Activated T-cell treated with anti-CD3 and anti-CD28 coated beads, Interleukin-2, amount 50 U/mL, for 24 hours (primary cell): ENCODE measurements at regions not wholly inside any gene's neighbourhood (a gene's known extent, or its start where the extent isn't known, plus 50 kb on each side); places are given as distances from the start of the nearest gene placed in this dataset.
"Not testable (repeated sequence)": the region's sequence is repeated elsewhere in the genome, so short reads cannot be mapped to it uniquely, and the experiment has no call there.

Experiments used
- DNase-seq: peaks from one replicate; pipeline ENCODE4 v3.0.0-alpha.2; 2020
- H3K27ac Mint-ChIP-seq: 2 replicates; pipeline ENCODE4 v1.8.0; 2020; ENCODE audit warnings: mild to moderate bottlenecking, mixed read lengths
- H3K27me3 Mint-ChIP-seq: 2 replicates; pipeline ENCODE4 v1.8.0; 2020; ENCODE audit warnings: mixed read lengths
- H3K36me3 Mint-ChIP-seq: 2 replicates; pipeline ENCODE4 v1.8.0; 2020; ENCODE audit warnings: low read depth, mixed read lengths
- H3K4me1 Mint-ChIP-seq: 2 replicates; pipeline ENCODE4 v1.8.0; 2020; ENCODE audit warnings: low read depth, mixed read lengths
- H3K4me3 Mint-ChIP-seq: 2 replicates; pipeline ENCODE4 v1.8.0; 2020; ENCODE audit warnings: mild to moderate bottlenecking, moderate library complexity, mixed read lengths
- H3K9me3 Mint-ChIP-seq: 2 replicates; pipeline ENCODE4 v1.8.0; 2020; ENCODE audit warnings: mixed read lengths

DNA sequence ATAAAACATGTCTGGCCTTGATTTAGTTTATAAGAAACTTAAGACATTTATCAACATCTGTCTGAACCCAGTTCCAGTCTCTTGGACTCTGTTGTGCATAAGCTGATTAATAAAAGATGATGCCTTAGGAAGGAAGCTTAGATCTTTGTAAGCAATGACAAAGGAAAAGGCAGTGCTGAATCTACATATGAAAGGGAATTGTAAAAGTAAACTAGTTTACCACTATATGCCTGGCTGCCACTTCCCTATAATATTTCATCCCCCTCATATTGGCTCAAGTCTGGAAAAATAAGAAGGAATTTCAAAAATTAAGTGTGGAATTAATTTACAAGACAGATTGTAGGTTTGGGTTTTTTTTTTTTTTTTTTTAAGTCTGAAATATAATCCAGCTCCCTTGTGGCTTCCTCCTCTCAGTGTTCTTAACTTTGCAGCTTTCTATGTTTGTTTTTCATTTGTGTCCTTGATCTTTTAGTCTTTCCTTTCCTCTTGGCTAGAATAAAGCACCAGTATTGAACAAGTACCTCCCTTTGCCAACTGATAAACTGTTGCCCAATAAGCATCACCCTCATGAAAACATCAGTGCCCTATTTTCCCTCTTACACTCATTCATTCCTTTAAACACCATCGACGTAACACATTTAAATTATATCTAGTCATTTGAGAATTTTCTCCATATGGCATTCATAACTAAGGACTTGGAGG, 146.7 kb upstream of the TBX18 start:
- no peaks in the 10 kb centered on the region for H3K9me3 Mint-ChIP-seq
- DNase-seq: no peak
- H3K27ac Mint-ChIP-seq: no peak overlapping the region
- no peaks in the 10 kb centered on the region for H3K36me3 Mint-ChIP-seq
- no peak overlapping the region for H3K4me3 Mint-ChIP-seq
- no peaks in the 10 kb centered on the region for H3K27me3 Mint-ChIP-seq
- no peaks in the 10 kb centered on the region for H3K4me1 Mint-ChIP-seq

DNA sequence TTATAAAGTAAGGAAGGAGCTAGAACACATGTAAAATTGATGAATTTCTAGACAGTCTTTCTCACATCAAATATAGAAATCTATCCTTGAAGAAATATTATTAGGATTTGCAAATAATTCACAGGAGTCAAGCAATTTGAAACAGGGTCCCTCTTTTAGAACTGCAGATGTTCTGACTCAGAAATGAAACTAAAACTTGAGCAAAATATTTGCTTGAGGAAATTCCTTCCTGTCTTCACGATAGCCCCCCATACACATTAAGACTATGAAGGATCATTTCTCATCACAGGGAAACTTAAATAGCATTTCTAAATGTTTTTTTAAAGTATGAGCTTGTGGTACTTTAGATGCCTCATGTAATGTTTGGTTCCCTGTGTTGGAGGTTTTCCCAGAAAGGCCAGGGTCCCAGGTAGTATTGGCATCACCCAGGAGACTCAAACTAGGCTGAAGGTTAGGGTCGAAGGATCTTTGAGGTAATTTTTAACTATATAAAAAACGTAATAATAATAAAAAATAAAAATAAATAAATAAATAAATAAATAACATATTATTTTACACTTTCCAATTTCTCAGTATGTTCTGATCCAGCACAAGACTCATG, 144.0 kb upstream of the TBX18 start:
- no peak overlapping the region for H3K4me3 Mint-ChIP-seq
- no peaks in the 10 kb centered on the region for H3K27me3 Mint-ChIP-seq
- no peaks in the 10 kb centered on the region for H3K4me1 Mint-ChIP-seq
- H3K36me3 Mint-ChIP-seq: no peaks in the 10 kb centered on the region
- H3K27ac Mint-ChIP-seq: no peak overlapping the region
- H3K9me3 Mint-ChIP-seq: no peaks in the 10 kb centered on the region
- no peak for DNase-seq

DNA sequence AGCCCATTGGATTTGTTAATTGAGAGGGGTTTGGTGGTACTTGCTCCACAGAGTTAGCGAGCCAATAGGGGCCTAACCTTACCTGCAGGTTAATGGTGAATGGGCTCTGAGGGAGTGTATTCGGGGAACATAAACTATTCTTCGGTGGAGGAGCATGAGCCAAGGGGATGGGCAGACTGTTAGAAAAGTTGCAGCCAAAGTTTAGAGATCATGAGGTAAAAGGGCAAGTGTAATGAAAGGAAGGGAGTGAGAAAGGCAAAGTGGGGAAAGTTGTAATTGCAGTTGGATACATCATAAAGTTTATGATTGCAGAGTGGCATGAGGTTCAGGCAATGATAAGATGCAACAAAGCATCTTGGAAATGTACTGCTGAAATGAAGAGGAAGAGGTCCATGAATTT, 142.1 kb upstream of the TBX18 start:
- Mint-ChIP-seq H3K27ac (no peak overlapping the region), H3K27me3 (no peaks in the 10 kb centered on the region), H3K36me3 (no peaks in the 10 kb centered on the region), H3K4me3 (no peak overlapping the region), H3K4me1 (no peaks in the 10 kb centered on the region), H3K9me3 (no peaks in the 10 kb centered on the region)
- DNase-seq: no peak

DNA sequence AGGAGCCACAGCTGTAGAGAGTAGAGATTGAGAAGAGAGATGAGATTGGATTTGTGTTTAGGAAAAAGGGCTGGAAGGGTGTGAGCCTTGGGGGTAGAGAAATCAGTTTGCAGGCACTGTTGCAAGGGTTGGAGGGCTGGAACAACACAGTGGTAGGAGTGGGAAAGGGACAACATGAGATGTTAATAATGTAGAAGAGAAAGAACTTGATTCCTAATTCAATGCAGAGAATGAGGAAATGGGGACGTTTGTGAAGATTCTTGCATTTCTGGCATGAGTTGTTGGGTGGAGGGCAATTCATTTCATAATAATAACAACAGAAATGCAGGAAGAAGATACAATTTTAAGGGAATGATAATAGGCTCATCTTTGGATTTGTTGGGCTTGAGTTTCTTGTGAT, 141.4 kb upstream of the TBX18 start:
- DNase-seq: no peak
- H3K4me3 Mint-ChIP-seq: no peak overlapping the region
- H3K4me1 Mint-ChIP-seq: no peaks in the 10 kb centered on the region
- H3K27me3 Mint-ChIP-seq: no peaks in the 10 kb centered on the region
- H3K9me3 Mint-ChIP-seq: no peaks in the 10 kb centered on the region
- no peaks in the 10 kb centered on the region for H3K36me3 Mint-ChIP-seq
- no peak overlapping the region for H3K27ac Mint-ChIP-seq

DNA sequence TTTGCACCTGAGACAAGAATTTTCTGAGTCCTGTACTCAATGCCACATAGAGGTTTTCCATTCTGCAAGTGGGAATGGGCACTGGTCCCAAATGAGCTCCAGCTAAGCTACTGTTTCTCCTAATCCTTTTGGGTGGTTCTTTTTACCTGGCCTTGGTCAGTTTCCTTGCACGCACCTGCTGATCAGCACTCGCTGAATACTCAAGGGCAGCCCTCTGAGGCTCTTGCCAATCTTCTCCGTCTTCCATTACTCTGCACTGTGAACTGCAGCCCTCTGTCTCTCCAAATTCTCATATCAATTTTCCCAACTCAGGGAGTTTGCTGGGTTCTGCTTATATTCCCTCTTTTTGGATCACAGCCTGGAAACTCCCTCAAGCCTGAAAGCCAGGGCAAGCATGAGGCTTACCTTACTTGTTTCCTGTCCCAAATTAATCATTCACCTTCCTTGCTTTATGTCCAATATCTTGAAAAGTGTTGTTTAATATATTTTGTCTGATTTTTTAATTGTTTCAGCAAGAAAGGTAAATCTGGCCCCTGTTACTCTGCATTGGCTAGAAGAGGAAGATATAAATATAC, 138.0 kb upstream of the TBX18 start:
- H3K4me1 Mint-ChIP-seq: no peaks in the 10 kb centered on the region
- H3K27me3 Mint-ChIP-seq: no peaks in the 10 kb centered on the region
- H3K9me3 Mint-ChIP-seq: peaks cover 2% of the 10 kb centered on the region
- DNase-seq: no peak
- no peak overlapping the region for H3K27ac Mint-ChIP-seq
- no peaks in the 10 kb centered on the region for H3K36me3 Mint-ChIP-seq
- H3K4me3 Mint-ChIP-seq: no peak overlapping the region

DNA sequence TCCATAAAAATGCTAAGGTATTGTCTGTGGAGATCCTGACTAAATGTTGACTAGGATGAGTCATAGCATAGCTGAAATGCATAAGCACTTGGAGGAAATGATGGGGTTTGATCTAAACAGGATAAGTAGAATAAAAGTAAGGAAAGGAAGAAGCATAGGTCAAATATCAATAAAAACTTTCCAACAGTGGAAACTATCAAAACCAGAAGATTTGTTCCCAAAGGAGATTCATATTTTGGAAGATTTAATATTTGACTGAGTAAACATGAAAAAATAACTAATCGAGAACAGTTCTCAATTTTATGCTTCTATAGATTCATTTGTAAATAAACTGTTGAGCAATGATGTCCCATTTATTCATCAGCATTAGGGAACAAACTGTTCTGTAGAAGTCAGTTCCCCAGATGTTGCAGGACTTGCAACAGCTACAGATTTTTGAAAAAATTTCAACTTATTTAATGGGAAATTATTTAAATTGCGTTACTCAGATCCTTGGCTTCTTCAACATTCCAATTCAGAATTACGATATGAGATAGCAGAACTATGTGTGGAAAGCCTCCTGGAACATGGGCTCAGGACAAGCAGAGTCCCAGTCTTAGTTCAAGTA, 133.7 kb upstream of the TBX18 start:
- Mint-ChIP-seq H3K27me3 (no peaks in the 10 kb centered on the region), H3K27ac (no peak overlapping the region)

DNA sequence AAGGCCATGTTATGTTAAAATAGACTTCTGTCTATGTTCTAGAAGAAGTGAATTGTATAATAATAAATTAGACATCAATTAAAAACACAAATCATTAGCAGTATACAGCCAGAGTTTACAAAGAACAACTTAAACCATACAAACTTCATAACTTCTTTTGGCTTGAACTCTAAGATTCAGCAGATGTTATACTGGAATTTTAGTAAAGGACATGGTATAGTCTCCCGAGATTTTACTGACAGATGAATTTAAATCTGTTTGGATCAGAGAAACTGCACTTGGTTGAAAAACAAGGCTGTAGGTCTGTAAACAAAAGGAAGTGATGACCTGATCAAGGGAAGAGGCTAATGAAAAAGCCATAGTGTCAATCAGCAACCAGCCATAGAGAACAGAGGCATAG, 132.6 kb upstream of the TBX18 start:
- no peaks in the 10 kb centered on the region for H3K36me3 Mint-ChIP-seq
- H3K4me3 Mint-ChIP-seq: no peak overlapping the region
- peaks cover 2% of the 10 kb centered on the region for H3K9me3 Mint-ChIP-seq
- H3K27ac Mint-ChIP-seq: no peak overlapping the region
- no peaks in the 10 kb centered on the region for H3K4me1 Mint-ChIP-seq
- no peak for DNase-seq
- no peaks in the 10 kb centered on the region for H3K27me3 Mint-ChIP-seq

More for the DNA sequence above, 133.7 kb upstream of the TBX18 start:
- Mint-ChIP-seq H3K4me3 (no peak overlapping the region), H3K9me3 (peaks cover 2% of the 10 kb centered on the region), H3K36me3 (no peaks in the 10 kb centered on the region), H3K4me1 (no peaks in the 10 kb centered on the region)
- no peak for DNase-seq

DNA sequence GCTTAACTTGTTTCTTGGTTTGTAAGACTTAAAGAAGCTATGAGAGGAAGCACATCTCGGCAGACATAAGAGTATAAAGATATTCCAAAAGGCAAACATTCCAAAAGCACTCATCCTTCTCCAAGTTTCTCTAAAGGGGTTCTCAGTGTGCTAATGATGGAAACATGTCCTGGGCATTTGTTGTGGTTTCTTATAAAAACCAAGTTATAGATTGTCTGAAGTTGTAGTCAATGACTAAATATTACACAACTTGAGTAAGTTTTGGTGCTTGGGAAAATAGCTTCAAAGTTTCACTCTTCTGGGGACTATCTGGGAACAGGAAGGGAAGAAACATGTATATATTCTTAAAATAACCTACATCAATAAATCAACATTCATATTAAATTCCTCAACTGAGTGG, 128.3 kb upstream of the TBX18 start:
- Mint-ChIP-seq H3K4me3 (no peak overlapping the region), H3K9me3 (no peaks in the 10 kb centered on the region), H3K27me3 (no peaks in the 10 kb centered on the region), H3K4me1 (no peaks in the 10 kb centered on the region), H3K36me3 (no peaks in the 10 kb centered on the region), H3K27ac (no peak overlapping the region)
- DNase-seq: no peak

DNA sequence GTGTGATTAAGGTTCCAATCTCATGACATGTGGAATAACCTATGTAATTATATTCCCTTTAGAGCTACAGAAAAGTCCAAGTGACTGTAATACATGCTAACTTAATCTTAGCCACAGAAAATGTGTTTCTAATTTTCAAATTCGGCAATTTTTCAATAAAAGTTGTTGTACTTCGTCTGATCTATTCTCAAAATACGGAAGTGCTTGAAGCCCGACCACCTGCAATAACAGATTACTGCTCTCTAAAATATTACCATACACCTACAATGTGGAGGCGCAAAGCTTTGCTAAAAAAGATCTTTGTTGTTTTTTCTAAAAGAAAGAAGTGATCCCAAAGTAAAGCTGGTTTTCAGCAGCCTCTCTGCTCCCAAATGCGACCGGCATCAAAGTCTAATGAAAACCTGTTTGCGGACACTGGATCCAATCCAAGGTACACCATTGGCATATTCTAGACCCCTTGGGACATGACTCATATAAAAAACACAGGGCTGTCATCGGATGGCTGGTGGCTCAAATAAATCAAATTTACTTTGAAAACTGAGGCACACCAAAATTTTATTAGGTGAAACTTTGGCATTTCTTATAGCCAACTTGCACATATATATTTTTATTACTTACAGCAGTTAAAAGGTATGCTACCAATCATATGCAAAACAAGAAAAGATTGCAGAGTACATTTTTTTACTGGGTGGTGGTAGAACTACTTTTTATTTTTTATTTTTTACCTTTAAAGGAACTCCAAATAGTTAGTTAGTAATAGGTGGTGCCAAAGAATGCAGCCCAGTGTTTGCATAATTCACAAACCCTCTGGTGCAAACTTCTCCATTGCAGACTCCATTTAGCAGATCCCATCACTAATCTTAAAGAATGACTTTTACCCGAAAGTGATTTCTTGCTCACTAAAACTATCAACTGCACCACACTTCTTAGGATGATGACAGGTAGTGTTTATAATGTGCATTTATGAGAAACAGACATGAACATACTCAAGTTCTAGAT, 118.7 kb upstream of the TBX18 start:
- Mint-ChIP-seq H3K9me3 (no peaks in the 10 kb centered on the region), H3K27me3 (no peaks in the 10 kb centered on the region), H3K4me1 (no peaks in the 10 kb centered on the region), H3K4me3 (no peak overlapping the region), H3K36me3 (no peaks in the 10 kb centered on the region), H3K27ac (no peak overlapping the region)
- no peak for DNase-seq

DNA sequence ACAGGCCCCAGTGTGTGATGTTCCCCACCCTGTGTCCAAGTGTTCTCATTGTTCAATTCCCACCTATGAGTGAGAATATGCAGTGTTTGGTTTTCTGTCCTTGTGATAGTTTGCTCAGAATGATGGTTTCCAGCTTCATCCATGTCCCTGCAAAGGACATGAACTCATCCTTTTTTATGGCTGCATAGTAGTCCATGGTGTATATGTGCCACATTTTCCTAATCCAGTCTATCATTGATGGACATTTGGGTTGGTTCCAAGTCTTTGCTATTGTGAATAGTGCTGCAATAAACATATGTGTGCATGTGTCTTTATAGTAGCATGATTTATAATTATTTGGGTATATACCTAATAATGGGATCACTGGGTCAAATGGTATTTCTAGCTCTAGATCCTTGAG, 115.0 kb upstream of the TBX18 start:
- not testable (repeated sequence) for H3K4me1 Mint-ChIP-seq, H3K9me3 Mint-ChIP-seq, H3K36me3 Mint-ChIP-seq, DNase-seq, H3K27me3 Mint-ChIP-seq, H3K27ac Mint-ChIP-seq, H3K4me3 Mint-ChIP-seq

DNA sequence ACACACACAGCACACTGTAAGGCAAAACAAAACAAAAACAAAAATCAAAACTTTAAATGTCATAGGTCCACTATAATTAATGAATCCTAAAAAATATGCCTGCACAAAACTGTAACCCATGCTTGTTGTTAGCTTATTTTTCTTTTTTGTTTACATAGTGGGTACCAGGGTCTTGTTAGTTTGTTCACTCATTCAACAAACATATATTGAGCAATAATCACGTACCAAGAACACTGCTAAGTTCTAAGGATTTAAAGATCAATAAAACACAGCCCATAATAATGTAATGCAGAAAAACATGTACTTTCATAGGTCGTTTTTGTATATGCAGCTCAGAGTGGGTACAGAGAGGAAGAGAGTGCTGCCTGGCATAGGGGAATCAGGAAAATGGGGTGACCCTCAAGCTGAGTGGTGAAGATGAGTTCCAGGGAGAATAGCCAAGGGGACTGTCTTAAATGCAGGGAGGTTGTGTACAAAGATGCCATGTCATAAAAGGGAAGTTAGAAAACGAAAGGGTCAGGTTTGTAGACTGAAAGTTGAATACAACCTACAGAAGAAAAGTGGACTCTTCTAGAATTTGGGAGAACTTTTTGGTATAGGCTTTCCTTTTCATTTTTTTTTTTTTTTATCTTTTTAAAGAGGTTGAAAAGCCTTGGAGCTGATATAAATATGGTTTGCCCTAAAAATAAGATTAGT, 113.3 kb upstream of the TBX18 start:
- Mint-ChIP-seq H3K9me3 (no peaks in the 10 kb centered on the region), H3K27me3 (no peaks in the 10 kb centered on the region), H3K27ac (no peak overlapping the region), H3K4me1 (no peaks in the 10 kb centered on the region), H3K36me3 (no peaks in the 10 kb centered on the region), H3K4me3 (no peak overlapping the region)
- DNase-seq: no peak

DNA sequence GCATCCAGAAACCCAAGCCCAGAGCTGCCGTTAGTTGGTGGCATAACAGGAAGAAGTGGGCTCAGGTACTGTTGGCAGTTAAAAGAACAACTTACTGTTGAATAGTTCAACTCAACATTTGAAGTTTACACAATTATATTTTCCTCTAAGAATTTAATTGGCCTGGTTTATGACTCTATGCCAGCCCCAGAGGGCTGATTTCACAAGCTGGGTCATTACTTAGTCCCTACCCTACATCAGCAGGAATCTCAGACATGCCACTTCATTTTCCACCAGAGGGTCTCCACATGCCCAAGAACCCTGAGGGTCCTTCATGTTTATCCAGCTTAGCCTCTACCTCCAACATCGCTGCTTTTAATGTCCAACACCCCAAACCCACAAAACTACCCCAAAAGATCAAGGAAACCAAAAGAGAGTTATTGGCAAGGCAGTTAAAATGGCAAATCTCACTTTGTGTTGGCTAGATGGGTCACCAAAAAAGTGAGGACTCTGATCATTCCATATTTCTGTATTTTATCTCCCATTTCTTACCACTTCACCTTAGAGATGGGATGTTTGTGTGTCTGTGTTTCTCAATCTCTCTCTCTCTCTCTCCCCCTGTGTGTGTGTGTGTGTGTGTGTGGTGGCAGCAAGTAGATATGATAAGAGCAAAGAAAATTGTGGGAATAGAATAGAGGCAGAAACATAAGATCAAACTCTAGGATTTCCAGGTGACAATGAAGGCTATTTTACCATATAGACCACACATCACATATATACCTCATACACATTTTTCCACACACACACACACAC, 112.5 kb upstream of the TBX18 start:
- no peak for DNase-seq
- H3K9me3 Mint-ChIP-seq: no peaks in the 10 kb centered on the region
- no peaks in the 10 kb centered on the region for H3K36me3 Mint-ChIP-seq
- no peak overlapping the region for H3K27ac Mint-ChIP-seq
- H3K4me3 Mint-ChIP-seq: no peak overlapping the region
- H3K4me1 Mint-ChIP-seq: no peaks in the 10 kb centered on the region
- no peaks in the 10 kb centered on the region for H3K27me3 Mint-ChIP-seq

DNA sequence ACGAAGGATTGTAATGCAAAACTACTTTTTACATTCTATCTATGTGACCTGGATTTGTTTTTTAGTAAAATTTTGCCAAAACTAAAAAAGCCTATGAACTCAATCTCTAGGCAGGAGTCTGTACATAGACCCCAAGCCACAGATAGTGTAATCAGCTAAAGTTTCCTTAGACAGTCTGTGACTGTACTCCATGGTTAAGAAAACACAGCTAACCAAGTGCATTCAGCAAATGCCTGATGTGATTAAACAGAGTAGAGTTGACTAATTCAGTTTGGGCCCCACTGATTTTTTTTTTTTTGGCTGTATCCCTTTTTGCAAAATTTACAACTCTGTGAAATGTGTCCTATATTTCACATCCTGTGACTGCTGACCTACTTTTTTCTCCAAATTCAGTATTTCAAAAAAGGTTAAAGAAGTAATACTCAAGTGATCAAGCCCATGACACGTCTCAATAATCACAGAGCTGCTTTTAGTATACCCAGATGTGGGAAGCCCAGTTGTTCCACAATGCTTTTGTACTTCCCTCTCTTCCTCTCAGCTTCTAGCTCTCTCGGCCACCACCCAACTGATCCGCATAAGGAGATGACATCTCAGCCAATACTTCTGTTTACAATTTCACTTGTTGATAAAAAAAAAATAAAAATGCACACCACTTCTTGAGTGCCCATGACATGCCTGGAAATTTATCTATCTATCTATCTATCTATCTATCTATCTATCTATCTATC, 108.8 kb upstream of the TBX18 start:
- Mint-ChIP-seq H3K4me3 (no peak overlapping the region), H3K27me3 (no peaks in the 10 kb centered on the region), H3K4me1 (no peaks in the 10 kb centered on the region), H3K36me3 (no peaks in the 10 kb centered on the region), H3K9me3 (no peaks in the 10 kb centered on the region), H3K27ac (no peak overlapping the region)
- no peak for DNase-seq
